ENCODE measurements at regions not wholly inside any gene's neighbourhood (a gene's known extent, or its start where the extent isn't known, plus 50 kb on each side); places are given as distances from the start of the nearest gene placed in this dataset.

GRCh38 chr9:87792831-87793288, 66.9 kb downstream of the CTSL start (continued):
- TF ChIP-seq CUX1 (CRISPR knock-in tag; IDR thresholded peaks at IDR 0.05) = no peak
- TF ChIP-seq, protein P1, sequence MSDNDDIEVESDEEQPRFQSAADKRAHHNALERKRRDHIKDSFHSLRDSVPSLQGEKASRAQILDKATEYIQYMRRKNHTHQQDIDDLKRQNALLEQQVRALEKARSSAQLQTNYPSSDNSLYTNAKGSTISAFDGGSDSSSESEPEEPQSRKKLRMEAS (CRISPR knock-in tag; IDR thresholded peaks at IDR 0.05) = peak; percentile 92
- TF ChIP-seq ATF3 (IDR thresholded peaks at IDR 0.05) = peak; percentile 86
- TF ChIP-seq ATF3 (CRISPR knock-in tag; conservative IDR thresholded peaks at IDR 0.05) = peak; percentile 74; the same call in 1 of the 2 replicates
- no peak for TF ChIP-seq FOXA1 (IDR thresholded peaks at IDR 0.05; ENCODE audit: borderline replicate concordance)
- peak; percentile 93 for TF ChIP-seq FOSL1 (tag; conservative IDR thresholded peaks at IDR 0.05)
- TF ChIP-seq KLF1 (tag; IDR thresholded peaks at IDR 0.05) = peak; percentile 83
- peak; percentile 57 for TF ChIP-seq ARID1B (IDR thresholded peaks at IDR 0.05)
- TF ChIP-seq CREM (IDR thresholded peaks at IDR 0.05; ENCODE audit: low read depth) = peak; percentile 61
- TF ChIP-seq E2F3 (CRISPR knock-in tag; IDR thresholded peaks at IDR 0.05) = 0 out of 2 replicates have a peak, but pooled peaks have one; percentile 6
- TF ChIP-seq LEF1 (IDR thresholded peaks at IDR 0.05) = no peak
- TF ChIP-seq EP300 (IDR thresholded peaks at IDR 0.05; ENCODE audit: low read length) = peak; percentile 84
- peak; percentile 13; the same call in 1 of the 2 replicates for TF ChIP-seq KLF16 (IDR thresholded peaks at IDR 0.05)
- no peak for TF ChIP-seq ZNF699 (CRISPR knock-in tag; IDR thresholded peaks at IDR 0.05; ENCODE audit: insufficient replicate concordance)
- TF ChIP-seq ZNF639 (CRISPR knock-in tag; conservative IDR thresholded peaks at IDR 0.05 in 1 of 2, IDR thresholded peaks at IDR 0.05 in 1 of 2) = peak in 1 of 2 experiments; percentile 72; a peak in 1 of 4 replicates
- TF ChIP-seq TARDBP (IDR thresholded peaks at IDR 0.05) = no peak
- no peak for TF ChIP-seq XRCC5 (IDR thresholded peaks at IDR 0.05; ENCODE audit: low read depth, low read length)
- TF ChIP-seq, protein P2, sequence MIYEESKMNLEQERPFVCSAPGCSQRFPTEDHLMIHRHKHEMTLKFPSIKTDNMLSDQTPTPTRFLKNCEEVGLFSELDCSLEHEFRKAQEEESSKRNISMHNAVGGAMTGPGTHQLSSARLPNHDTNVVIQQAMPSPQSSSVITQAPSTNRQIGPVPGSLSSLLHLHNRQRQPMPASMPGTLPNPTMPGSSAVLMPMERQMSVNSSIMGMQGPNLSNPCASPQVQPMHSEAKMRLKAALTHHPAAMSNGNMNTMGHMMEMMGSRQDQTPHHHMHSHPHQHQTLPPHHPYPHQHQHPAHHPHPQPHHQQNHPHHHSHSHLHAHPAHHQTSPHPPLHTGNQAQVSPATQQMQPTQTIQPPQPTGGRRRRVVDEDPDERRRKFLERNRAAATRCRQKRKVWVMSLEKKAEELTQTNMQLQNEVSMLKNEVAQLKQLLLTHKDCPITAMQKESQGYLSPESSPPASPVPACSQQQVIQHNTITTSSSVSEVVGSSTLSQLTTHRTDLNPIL (CRISPR knock-in tag; IDR thresholded peaks at IDR 0.05) = peak; percentile 47; the same call in 1 of the 2 replicates
- peak; percentile 51 for TF ChIP-seq RBFOX2 (IDR thresholded peaks at IDR 0.05; ENCODE audit: low read depth, low read length)
